CD4-positive, alpha-beta T cell treated with Interleukin-2 at 100 ng/mL for 4 hours (primary cell): ENCODE measurements at regions not wholly inside any gene's neighbourhood (a gene's known extent, or its start where the extent isn't known, plus 50 kb on each side); places are given as distances from the start of the nearest gene placed in this dataset.
"Not testable (repeated sequence)": the region's sequence is repeated elsewhere in the genome, so short reads cannot be mapped to it uniquely, and the experiment has no call there.

Source experiments
- DNase-seq: peaks from one replicate; pipeline ENCODE4 v3.0.0-alpha.2; 2020; ENCODE audit warnings: low spot score

- DNase-seq = no peak
Observed at GRCh38 chr14:71240171-71240570, 332.9 kb downstream of the PCNX1 start.

DNA sequence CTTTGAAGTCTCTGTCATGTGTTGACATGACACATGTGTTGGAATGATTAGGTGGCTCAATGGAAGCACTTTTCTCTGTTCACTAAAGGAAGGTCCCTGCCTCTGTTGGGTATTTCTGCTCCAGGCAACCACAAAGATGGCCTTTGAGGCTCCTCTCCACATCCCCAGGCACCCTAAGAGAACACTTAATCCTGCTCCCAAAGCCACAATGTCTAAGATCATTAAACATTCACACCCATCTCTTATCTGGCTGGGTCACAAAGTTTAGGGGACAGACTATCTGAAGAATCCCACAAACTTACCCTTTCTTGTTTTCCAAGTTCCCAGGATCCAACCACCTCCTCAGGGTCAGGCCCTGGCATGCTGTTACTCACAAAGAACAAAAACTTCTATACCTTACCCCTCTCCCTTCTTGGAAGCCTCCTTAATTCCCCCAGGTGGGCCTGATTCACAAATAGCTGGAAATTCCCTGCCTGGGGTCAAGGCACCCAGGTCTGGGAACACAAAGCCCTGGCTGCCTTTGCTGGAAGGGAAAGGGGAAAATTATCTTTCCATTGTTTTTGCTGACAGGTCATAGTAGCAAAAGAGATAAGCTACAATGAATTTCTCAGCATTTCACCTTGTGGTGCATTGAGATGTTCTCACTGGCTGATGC is 333.7 kb downstream of the PCNX1 start:
- DNase-seq = no peak

- DNase-seq = no peak
Observed at GRCh38 chr14:71242237-71242748, 335.0 kb downstream of the PCNX1 start.

- no peak for DNase-seq
Observed at GRCh38 chr14:71243697-71244096, 336.4 kb downstream of the PCNX1 start.

GRCh38 chr14:71244341-71244740 is 337.1 kb downstream of the PCNX1 start:
- no peak for DNase-seq

DNA sequence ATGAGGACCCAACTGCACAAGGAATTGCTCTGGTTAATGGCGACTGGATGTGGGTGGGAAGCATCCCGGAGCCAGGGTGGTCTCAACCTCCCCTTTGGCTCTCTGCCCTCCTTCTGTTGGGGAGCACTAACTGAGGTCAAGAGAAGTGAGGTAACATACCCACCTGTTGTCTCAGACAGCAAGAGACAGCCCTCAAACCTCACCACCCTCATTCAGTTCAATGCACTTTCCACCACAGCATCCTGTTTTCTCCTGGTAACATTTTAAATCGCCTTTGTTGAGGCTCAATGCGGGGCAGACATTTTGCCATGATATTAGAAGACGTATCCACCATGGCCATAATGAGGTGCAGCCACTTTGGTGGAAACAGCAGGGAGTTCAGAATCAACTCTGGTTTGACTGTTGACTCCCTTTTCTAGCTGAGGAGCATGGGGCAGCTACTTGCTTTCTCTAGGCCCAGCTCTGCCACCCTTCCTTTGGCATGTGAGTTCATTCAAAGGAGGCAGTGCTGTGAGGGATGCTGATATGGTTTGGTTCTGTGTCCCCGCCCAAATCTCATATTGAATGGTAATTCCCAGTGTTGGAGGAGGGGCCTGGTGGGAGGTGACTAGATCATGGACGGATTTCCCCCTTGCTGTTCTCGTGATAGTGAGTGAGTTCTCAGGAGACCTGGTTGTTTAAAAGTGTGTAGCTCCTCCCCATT is 338.6 kb downstream of the PCNX1 start:
- no peak for DNase-seq

DNA sequence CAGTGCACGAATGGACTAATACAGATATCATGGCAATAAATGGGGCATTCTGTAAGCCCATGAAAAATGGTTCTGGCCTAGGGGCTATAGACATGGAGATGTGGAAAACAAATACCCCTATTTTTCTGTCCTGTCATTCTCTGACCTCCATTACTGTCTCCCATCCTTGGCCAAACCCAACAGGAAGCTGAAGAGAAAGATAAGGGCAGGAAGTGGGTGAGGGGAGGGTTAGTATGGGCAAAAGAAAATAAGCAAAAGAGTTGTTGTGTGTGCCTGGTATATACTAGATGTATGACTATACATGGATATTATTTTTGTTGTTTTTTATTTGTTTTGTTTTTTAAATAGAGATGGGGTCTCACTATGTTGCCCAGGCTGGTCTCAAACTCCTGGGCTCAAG is 339.3 kb downstream of the PCNX1 start:
- DNase-seq = no peak

DNA sequence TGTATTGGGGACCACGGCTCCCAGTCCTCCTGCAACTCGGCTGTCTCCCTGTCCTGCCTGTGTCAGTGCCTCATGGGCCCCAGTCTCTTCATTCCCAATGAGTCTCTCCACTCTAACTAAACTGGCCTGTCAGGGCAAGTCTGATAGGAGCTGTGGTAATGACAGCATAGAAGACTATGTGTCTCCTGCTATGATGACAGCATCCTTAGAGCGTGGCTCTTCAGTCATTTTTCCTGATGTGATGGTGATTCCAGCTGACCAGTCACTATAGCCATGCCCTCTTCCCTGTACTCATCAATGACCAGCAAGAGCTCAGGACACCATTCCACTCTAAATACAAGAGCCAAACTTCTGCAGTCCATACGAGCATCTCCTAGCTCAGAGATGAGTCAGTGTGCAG is 339.8 kb downstream of the PCNX1 start:
- DNase-seq = no peak

- no peak for DNase-seq
Observed at GRCh38 chr14:71248194-71248593, 340.9 kb downstream of the PCNX1 start.

GRCh38 chr14:71250347-71250746 is 343.1 kb downstream of the PCNX1 start:
- no peak for DNase-seq

DNA sequence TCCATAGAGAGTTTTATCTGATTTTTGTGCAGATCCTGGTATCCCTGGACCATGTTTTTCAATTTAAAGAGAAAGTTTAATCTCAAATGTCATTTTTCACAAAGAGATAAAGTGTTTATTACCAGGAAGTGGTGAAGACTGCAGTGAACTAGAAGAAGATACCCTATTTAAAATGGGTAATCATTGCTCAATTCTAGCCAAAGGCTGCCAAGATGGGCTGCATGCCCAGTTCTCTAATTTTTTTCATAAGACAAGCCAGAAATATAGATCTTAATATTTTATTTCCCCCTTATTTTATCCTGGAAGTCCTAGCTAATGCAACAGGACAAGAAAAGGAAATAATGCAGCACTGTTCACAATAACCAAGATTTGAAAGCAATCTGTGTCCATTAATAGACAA is 343.5 kb downstream of the PCNX1 start:
- DNase-seq = no peak

GRCh38 chr14:71254091-71254719 is 346.9 kb downstream of the PCNX1 start:
- DNase-seq = not testable (repeated sequence)

GRCh38 chr14:71261206-71261605 is 353.9 kb downstream of the PCNX1 start:
- no peak for DNase-seq

- no peak for DNase-seq
Observed at GRCh38 chr14:71262441-71262840, 355.2 kb downstream of the PCNX1 start.

DNA sequence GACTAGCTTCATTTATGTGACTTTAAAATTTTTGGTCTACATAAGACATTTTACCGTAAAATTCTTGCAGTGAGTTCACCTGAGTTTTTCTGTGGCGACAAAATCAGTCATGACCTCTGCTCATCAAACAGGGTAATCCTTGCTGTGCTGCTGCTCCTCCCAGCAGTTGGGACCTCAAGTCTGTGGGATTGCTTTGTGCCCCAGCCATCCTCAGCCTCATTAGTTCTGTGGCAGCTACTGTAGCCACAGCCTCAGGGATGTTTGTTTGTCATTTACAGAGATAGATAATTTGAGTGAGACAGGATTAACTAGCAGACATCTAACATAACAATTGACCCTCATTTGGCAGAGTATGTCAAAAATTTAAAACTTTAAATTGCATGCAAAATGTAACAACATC is 357.0 kb downstream of the PCNX1 start:
- DNase-seq = no peak

GRCh38 chr14:71267007-71267513 is 359.8 kb downstream of the PCNX1 start:
- peak; percentile 43 for DNase-seq

GRCh38 chr14:71267691-71268090 is 360.4 kb downstream of the PCNX1 start:
- DNase-seq = peak; percentile 15

- DNase-seq = no peak
Observed at GRCh38 chr14:71270111-71270510, 362.9 kb downstream of the PCNX1 start.

GRCh38 chr14:71271166-71271945 is 364.1 kb downstream of the PCNX1 start:
- no peak for DNase-seq

- DNase-seq = no peak
Observed at GRCh38 chr14:71273366-71273765, 366.1 kb downstream of the PCNX1 start.

DNA sequence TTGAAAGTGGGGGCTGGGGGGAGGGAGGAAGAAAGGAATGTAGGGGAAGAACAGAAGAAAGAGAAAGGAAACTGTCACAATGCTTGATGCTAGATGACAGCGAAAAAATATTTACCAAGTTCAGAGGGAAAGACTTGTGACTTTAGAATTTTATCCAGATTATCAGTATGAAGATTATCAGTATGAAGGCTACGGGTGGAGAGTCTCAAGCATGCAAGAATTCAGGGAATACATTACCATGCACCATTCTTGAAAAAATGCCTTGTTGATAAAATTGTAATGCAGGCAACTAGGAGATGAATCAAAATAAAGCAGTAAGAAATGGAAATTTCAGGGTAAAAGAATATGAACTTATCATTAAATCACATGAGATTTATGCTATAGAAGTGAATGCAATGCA is 376.8 kb downstream of the PCNX1 start:
- DNase-seq = no peak

- no peak for DNase-seq
Observed at GRCh38 chr14:71286126-71286525, 378.9 kb downstream of the PCNX1 start.
